Skeletal muscle satellite cell (primary cell): ENCODE measurements at regions not wholly inside any gene's neighbourhood (a gene's known extent, or its start where the extent isn't known, plus 50 kb on each side); places are given as distances from the start of the nearest gene placed in this dataset.

ENCODE experiments used
- H3K27me3 ChIP-seq: 2 replicates; pipeline ENCODE4 v1.7.0; 2013; ENCODE audit warnings: low read length; ENCODE audit not compliant: control insufficient read depth, insufficient read depth
- H3K36me3 ChIP-seq: 2 replicates; pipeline ENCODE4 v1.7.0; 2013; ENCODE audit warnings: mild to moderate bottlenecking, control low read depth, low read length; ENCODE audit not compliant: insufficient read depth
- H3K4me1 ChIP-seq: 2 replicates; pipeline ENCODE4 v1.7.0; 2013; ENCODE audit warnings: low read length; ENCODE audit not compliant: control insufficient read depth, insufficient read depth
- H3K4me2 ChIP-seq: 2 replicates; pipeline ENCODE4 v1.7.0; 2013; ENCODE audit warnings: mild to moderate bottlenecking, low read length
- H3K4me3 ChIP-seq: 2 replicates; pipeline ENCODE4 v1.7.0; 2013; ENCODE audit warnings: low read length
- H3K9ac ChIP-seq: 2 replicates; pipeline ENCODE4 v1.7.0; 2013; ENCODE audit warnings: mild to moderate bottlenecking, low read depth, low read length, moderate library complexity
- H3K9me3 ChIP-seq: replicated peaks from 2 replicates; pipeline ENCODE4 v1.7.0; 2013; ENCODE audit warnings: mild to moderate bottlenecking, control low read depth, low read length

GRCh38 chr4:62394766-62395165 lies 1194.6 kb downstream of the ADGRL3 start:
- Histone ChIP-seq H3K27me3 (no peaks in the 10 kb centered on the region), H3K9ac (no peak overlapping the region), H3K4me2 (no peak overlapping the region), H3K4me3 (no peak overlapping the region), H3K36me3 (no peaks in the 10 kb centered on the region), H3K4me1 (no peaks in the 10 kb centered on the region), H3K9me3 (no peaks in the 10 kb centered on the region)

DNA sequence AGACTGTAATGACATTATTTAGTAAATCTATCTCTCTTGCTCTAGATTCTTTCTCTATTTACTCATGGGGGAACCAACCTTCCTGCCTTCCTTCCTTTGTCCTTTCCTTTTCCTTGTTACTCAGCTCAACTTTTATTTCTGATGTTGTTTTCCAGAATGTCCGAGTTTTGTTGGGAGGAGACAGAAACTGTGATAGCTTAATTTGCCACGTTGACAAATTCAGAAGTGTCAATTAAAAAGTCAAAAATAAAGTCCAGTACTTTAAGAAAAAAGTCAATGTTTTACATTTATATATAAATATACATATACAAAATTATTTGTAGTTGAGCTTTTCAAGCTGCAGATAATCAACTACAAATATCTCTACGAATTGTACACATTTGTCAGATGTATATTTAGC lies 1187.7 kb downstream of the ADGRL3 start:
- H3K27me3 ChIP-seq, result no peaks in the 10 kb centered on the region
- no peaks in the 10 kb centered on the region for H3K36me3 ChIP-seq
- no peak overlapping the region for H3K9ac ChIP-seq
- no peak overlapping the region for H3K4me2 ChIP-seq
- no peak overlapping the region for H3K4me3 ChIP-seq
- H3K9me3 ChIP-seq, result no peaks in the 10 kb centered on the region
- H3K4me1 ChIP-seq, result no peaks in the 10 kb centered on the region

- Histone ChIP-seq H3K27me3 (no peaks in the 10 kb centered on the region), H3K4me1 (no peaks in the 10 kb centered on the region), H3K9ac (no peak overlapping the region), H3K36me3 (no peaks in the 10 kb centered on the region), H3K9me3 (no peaks in the 10 kb centered on the region), H3K4me3 (no peak overlapping the region), H3K4me2 (no peak overlapping the region)
Observed at GRCh38 chr4:62377700-62378099, 1177.6 kb downstream of the ADGRL3 start.

- H3K4me3 ChIP-seq, result no peak overlapping the region
- no peaks in the 10 kb centered on the region for H3K36me3 ChIP-seq
- no peaks in the 10 kb centered on the region for H3K9me3 ChIP-seq
- no peak overlapping the region for H3K9ac ChIP-seq
- H3K27me3 ChIP-seq, result no peaks in the 10 kb centered on the region
- no peak overlapping the region for H3K4me2 ChIP-seq
- H3K4me1 ChIP-seq, result no peaks in the 10 kb centered on the region
Observed at GRCh38 chr4:62377245-62377644, 1177.1 kb downstream of the ADGRL3 start.

DNA sequence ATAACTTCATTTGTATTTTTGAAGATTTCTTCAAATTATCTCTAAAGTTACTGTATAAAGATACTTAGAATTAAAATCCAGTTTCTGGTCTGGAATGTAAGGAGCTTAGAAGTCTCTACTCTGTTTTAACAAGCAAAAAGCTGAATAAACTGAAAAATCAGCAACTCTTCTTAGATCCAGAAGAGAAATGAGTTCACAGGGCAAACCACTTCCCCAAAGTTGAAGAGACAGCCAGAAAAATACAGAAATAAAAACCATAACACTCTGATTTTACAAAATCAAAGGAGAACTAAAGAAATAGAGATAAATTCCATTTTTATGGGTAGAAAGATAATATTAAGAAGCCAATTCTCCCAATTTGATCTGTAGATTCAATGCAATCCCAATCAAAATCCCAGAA lies 1166.8 kb downstream of the ADGRL3 start:
- Histone ChIP-seq H3K4me1 (no peaks in the 10 kb centered on the region), H3K4me3 (no peak overlapping the region), H3K36me3 (no peaks in the 10 kb centered on the region), H3K27me3 (no peaks in the 10 kb centered on the region), H3K9ac (no peak overlapping the region), H3K4me2 (no peak overlapping the region), H3K9me3 (no peaks in the 10 kb centered on the region)

GRCh38 chr4:62360156-62360545 lies 1160.0 kb downstream of the ADGRL3 start:
- no peak overlapping the region for H3K9ac ChIP-seq
- no peaks in the 10 kb centered on the region for H3K4me1 ChIP-seq
- H3K9me3 ChIP-seq, result no peaks in the 10 kb centered on the region
- H3K4me2 ChIP-seq, result no peak overlapping the region
- no peak overlapping the region for H3K4me3 ChIP-seq
- H3K36me3 ChIP-seq, result no peaks in the 10 kb centered on the region
- H3K27me3 ChIP-seq, result no peaks in the 10 kb centered on the region

GRCh38 chr4:62359441-62360155 lies 1159.5 kb downstream of the ADGRL3 start:
- Histone ChIP-seq H3K4me2 (no peak overlapping the region), H3K27me3 (no peaks in the 10 kb centered on the region), H3K4me1 (no peaks in the 10 kb centered on the region), H3K9me3 (no peaks in the 10 kb centered on the region), H3K36me3 (no peaks in the 10 kb centered on the region), H3K4me3 (no peak overlapping the region), H3K9ac (no peak overlapping the region)

DNA sequence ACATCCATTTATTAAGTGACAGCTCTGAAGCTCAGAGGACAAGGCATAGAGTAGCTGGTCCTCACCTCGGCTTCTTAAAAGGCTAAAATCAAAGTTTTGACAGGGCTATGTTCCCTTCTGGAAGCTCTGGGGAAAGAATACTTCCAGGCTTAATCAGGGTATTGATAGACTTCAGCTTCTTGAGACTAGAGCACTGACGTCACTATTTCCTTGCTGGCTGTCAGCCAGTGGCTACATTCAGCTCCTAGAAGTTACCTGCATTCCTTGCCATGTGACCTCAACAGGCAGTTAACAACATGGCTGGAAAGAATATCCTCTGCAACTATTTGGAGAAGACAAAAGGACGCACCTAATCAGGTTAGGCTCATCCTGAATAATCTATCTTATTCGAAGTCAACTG lies 1144.8 kb downstream of the ADGRL3 start:
- Histone ChIP-seq H3K4me1 (no peaks in the 10 kb centered on the region), H3K27me3 (no peaks in the 10 kb centered on the region), H3K4me2 (no peak overlapping the region), H3K36me3 (no peaks in the 10 kb centered on the region), H3K9me3 (peaks cover 6% of the 10 kb centered on the region), H3K9ac (no peak overlapping the region), H3K4me3 (no peak overlapping the region)

DNA sequence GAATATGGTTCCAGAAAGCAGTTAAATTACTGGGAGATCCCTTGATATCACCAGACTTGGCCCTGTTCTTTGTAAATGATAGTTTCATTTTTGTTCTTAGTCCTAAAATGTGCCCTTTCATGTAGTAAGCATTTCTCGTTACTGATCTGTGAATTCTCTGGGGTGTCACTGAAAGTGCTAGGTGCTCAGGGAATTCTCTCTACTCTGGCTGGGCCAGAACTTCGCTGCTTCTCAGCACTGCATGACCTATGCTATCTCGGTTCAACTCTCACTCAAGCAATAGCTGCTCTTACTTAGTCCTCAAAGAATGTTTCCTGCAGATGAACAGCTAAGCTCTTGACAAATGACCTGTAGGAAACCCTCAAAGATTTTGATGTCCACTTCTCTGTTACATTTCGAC lies 1144.3 kb downstream of the ADGRL3 start:
- H3K4me2 ChIP-seq, result no peak overlapping the region
- no peaks in the 10 kb centered on the region for H3K4me1 ChIP-seq
- H3K36me3 ChIP-seq, result no peaks in the 10 kb centered on the region
- H3K4me3 ChIP-seq, result no peak overlapping the region
- H3K9ac ChIP-seq, result no peak overlapping the region
- H3K9me3 ChIP-seq, result peaks cover 8% of the 10 kb centered on the region
- no peaks in the 10 kb centered on the region for H3K27me3 ChIP-seq

- H3K4me3 ChIP-seq, result no peak overlapping the region
- H3K4me1 ChIP-seq, result no peaks in the 10 kb centered on the region
- H3K9ac ChIP-seq, result no peak overlapping the region
- peaks cover 8% of the 10 kb centered on the region for H3K9me3 ChIP-seq
- H3K36me3 ChIP-seq, result no peaks in the 10 kb centered on the region
- H3K4me2 ChIP-seq, result no peak overlapping the region
- H3K27me3 ChIP-seq, result no peaks in the 10 kb centered on the region
Observed at GRCh38 chr4:62342346-62342745, 1142.2 kb downstream of the ADGRL3 start.

GRCh38 chr4:62328526-62328925 lies 1128.4 kb downstream of the ADGRL3 start:
- Histone ChIP-seq H3K36me3 (no peaks in the 10 kb centered on the region), H3K4me1 (no peaks in the 10 kb centered on the region), H3K4me3 (no peak overlapping the region)

DNA sequence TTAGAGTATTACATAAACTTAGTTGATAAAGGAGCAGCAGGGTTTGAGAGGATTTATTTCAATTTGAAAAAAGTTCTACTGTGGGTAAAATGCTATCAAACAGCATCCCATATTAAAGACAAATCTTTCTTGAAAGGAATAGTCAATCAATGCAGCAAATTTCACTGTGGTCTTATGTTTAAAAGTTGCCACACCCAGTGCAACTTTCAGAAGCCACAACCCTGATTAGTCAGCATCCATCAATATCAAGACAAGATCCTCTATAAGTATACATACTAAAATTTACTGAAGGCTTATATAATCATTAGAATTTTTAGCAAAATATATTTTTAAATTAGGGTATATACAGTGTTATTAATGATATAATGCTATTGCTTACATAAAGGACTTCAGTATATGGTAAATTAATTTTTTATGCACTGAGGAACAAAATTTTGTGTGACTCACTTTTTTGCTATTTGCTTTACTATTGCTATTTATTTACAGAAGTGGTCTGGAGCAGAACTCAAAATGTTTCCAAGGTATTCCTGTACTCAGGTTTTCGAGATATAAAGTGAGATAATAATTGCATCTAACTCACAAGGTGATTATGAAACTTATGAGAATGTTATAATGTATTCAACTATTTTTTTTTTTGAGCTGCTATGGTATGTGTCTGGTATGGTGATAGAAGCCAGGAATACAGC lies 1127.6 kb downstream of the ADGRL3 start:
- Histone ChIP-seq H3K9ac (no peak overlapping the region), H3K9me3 (no peaks in the 10 kb centered on the region), H3K4me3 (no peak overlapping the region), H3K27me3 (no peaks in the 10 kb centered on the region), H3K36me3 (no peaks in the 10 kb centered on the region), H3K4me1 (no peaks in the 10 kb centered on the region), H3K4me2 (no peak overlapping the region)

More at GRCh38 chr4:62328526-62328925, 1128.4 kb downstream of the ADGRL3 start:
- Histone ChIP-seq H3K4me2 (no peak overlapping the region), H3K27me3 (no peaks in the 10 kb centered on the region), H3K9me3 (no peaks in the 10 kb centered on the region), H3K9ac (no peak overlapping the region)
